ENCODE measurements at regions not wholly inside any gene's neighbourhood (a gene's known extent, or its start where the extent isn't known, plus 50 kb on each side); places are given as distances from the start of the nearest gene placed in this dataset.

DNA sequence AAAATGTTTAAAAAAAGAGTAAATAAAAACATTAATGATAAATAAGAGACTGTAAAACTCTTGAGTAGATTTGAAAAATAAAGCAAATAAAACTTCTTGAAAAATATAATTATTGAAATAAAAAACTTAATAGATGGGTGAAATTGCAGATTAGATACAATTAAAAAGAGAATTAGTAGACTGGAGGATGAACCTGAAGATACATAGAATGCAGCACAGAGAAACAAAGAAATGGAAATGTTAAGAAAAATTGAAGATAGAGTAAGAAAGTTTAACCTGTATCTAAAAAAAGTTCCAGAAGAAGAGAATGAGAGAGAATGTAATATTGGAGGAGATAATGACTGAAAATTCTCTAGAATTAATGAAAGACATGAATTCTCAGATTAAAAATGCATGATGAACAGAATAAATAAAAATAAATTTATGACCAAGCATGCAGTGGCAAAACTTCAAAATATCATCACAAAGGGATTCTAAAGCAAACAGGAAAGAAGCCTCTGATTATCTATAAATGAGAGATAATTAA lies 438.1 kb upstream of the CLINT1 start:
- TF ChIP-seq POLR2AphosphoS5 (IDR thresholded peaks at IDR 0.05; ENCODE audit: low read depth, low read length) (no peak), POLR2A (IDR thresholded peaks at IDR 0.05; ENCODE audit: low read depth, low read length) (no peak), TAF1 (IDR thresholded peaks at IDR 0.05; ENCODE audit: borderline replicate concordance, low read depth, low read length) (no peak)
- FAIRE-seq, result no peak
- no peak for DNase-seq (ENCODE audit: insufficient read length)

DNA sequence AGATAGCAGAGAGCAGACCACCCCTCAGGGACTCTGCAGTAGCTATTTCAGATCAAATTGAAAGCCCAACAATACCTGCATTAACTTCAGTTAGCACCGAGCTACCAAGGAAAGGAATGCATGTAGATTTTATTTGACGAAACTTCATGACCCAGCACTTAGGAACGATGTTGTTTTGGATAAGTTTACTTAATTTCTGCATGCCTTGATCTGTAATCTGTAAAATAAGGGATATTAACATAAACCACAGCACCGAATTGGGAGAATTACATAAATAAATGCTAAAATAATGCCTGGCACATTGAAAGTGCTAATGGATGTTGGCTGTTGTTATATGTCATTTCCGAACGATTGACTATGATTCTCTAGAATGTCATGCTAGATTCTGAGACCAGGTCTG lies 435.8 kb upstream of the CLINT1 start:
- FAIRE-seq (no peak), DNase-seq (ENCODE audit: insufficient read length) (no peak)
- TF ChIP-seq TAF1 (IDR thresholded peaks at IDR 0.05; ENCODE audit: borderline replicate concordance, low read depth, low read length), result no peak
- TF ChIP-seq POLR2AphosphoS5 (IDR thresholded peaks at IDR 0.05; ENCODE audit: low read depth, low read length), result no peak
- TF ChIP-seq POLR2A (IDR thresholded peaks at IDR 0.05; ENCODE audit: low read depth, low read length), result no peak

DNA sequence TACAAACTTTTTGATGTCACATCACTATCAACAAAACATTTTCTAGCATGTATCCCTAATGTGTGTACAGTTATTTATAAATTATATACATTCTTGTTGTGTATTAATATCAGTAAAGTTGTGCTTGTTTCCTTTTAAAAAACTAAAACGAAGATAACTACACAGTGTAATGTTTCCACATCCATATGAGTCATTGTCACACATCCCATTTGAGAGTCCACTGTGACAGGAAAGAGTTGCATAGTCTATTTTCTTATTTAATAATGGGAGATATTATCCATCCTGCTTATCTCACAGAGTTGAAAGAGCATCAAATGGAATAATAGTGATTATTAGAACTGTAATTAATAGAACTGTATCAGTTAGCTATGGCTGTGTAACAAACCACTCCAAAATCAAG lies 434.0 kb upstream of the CLINT1 start:
- FAIRE-seq (no peak), DNase-seq (ENCODE audit: insufficient read length) (no peak)
- TF ChIP-seq POLR2AphosphoS5 (IDR thresholded peaks at IDR 0.05; ENCODE audit: low read depth, low read length) (no peak), TAF1 (IDR thresholded peaks at IDR 0.05; ENCODE audit: borderline replicate concordance, low read depth, low read length) (no peak), POLR2A (IDR thresholded peaks at IDR 0.05; ENCODE audit: low read depth, low read length) (no peak)

DNA sequence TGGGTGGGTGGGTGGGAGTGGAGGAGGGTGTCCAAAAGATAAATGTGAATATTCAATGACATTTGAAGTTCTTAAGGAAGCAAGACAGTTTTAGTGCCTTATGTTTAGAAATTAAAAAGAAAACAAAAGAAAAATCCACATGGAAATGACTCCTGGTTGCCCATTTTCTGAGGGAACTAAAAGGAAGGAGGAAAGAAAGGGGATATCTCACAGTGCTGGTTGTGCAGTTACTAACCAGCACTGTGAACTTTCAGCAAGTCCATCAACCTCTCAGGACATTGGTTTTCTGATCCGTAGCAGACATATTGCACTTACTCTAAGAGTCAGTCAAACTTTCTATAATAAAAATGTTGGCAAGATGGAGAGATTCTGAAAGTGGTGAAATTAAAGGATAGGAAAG lies 431.0 kb upstream of the CLINT1 start:
- FAIRE-seq (no peak), DNase-seq (ENCODE audit: insufficient read length) (no peak)
- no peak for TF ChIP-seq TAF1 (IDR thresholded peaks at IDR 0.05; ENCODE audit: borderline replicate concordance, low read depth, low read length)
- TF ChIP-seq POLR2A (IDR thresholded peaks at IDR 0.05; ENCODE audit: low read depth, low read length), result no peak

DNA sequence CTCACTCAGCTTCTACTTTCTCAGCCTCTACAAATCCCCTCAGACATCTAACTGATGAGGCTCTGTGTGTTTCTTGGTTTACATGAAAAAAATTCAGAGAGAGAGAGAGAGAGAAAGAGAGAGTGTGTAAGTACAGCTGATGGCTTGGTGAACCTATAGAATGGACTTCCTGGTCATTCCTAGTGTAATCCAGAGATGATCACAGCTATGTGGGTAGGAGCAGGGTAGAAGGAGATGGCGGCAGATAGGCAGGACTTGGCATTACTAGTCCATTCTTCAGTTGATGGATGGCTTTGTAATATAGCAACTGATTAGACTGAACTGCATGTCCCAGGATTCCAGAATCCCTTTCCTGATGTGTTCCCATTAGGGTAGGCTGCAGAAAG lies 429.3 kb upstream of the CLINT1 start:
- TF ChIP-seq TAF1 (IDR thresholded peaks at IDR 0.05; ENCODE audit: borderline replicate concordance, low read depth, low read length) (no peak), POLR2AphosphoS5 (IDR thresholded peaks at IDR 0.05; ENCODE audit: low read depth, low read length) (no peak), POLR2A (IDR thresholded peaks at IDR 0.05; ENCODE audit: low read depth, low read length) (no peak)
- FAIRE-seq (no peak), DNase-seq (ENCODE audit: insufficient read length) (no peak)

DNA sequence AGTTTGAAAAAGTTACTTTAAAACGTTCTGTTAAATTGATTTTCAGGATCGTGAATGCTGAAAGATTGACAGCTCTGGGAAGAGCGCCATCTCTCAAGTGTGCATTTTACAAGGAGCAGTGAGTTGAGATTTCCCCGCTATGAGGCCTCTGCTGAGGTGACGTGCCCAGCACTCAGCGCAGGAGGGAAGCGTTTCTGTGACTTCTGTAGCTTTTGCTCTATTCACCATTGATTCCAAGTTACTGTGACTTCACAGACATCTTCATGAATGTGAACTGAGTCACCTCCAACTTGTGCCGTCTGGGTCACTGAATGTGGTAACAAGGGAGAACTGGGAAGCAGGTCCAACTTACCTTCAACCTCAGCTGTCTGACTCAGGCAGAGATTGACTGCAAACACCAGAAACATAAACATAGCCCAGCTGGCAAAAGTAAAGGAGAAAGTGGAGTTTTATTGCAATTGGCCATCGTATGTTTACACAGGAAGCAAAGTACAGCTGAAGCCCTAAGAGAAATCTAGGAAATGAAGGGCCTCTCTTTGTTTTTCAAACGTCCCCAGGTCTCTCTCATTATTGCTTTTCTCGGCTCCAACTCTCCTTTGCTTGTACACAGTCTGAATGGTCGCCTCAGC lies 428.8 kb upstream of the CLINT1 start:
- TF ChIP-seq TAF1 (IDR thresholded peaks at IDR 0.05; ENCODE audit: borderline replicate concordance, low read depth, low read length), result no peak
- FAIRE-seq (no peak), DNase-seq (ENCODE audit: insufficient read length) (no peak)

DNA sequence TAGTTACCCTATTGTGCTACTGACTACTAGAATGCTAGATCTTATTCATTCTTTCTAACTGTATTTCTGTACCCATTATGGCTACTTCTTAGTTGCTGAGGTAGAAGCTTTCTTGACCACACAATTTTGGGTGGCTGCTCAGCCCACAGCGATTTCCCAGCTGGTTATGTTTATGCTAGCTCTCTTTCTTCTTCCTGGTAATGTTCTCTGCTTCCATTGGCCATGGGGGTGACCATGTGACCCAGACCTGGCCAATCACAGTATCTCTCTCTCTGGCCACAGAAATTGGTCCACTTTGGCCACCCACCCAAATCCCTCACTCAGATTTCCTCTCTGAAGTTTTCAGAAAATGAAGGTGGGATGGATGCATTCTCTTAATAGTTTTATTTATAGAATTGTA lies 427.9 kb upstream of the CLINT1 start:
- FAIRE-seq, result no peak
- DNase-seq (ENCODE audit: insufficient read length), result no peak
- TF ChIP-seq POLR2A (IDR thresholded peaks at IDR 0.05; ENCODE audit: low read depth, low read length) (no peak), POLR2AphosphoS5 (IDR thresholded peaks at IDR 0.05; ENCODE audit: low read depth, low read length) (no peak), TAF1 (IDR thresholded peaks at IDR 0.05; ENCODE audit: borderline replicate concordance, low read depth, low read length) (no peak)

DNA sequence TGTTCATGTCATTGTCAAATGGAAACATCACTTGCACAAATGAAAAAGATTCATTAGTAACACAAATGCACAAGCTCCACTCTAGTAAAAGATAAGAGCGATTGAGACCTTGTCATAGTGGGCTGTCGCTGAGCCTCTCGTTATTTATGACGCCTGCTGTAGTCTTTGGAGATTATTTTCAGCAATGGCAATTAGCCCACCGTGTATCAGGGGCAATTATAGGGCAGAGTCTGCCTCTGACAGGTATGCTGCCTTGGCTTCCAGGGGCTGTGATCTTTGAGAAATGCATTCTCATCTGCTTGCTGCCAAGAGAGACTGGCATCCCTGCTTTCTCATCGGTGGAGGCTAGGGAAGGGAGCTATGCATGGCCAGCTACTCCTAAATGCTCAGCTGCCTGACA lies 426.8 kb upstream of the CLINT1 start:
- no peak for DNase-seq (ENCODE audit: insufficient read length)
- no peak for FAIRE-seq
- no peak for TF ChIP-seq POLR2AphosphoS5 (IDR thresholded peaks at IDR 0.05; ENCODE audit: low read depth, low read length)
- TF ChIP-seq POLR2A (IDR thresholded peaks at IDR 0.05; ENCODE audit: low read depth, low read length), result no peak
- no peak for TF ChIP-seq TAF1 (IDR thresholded peaks at IDR 0.05; ENCODE audit: borderline replicate concordance, low read depth, low read length)

DNA sequence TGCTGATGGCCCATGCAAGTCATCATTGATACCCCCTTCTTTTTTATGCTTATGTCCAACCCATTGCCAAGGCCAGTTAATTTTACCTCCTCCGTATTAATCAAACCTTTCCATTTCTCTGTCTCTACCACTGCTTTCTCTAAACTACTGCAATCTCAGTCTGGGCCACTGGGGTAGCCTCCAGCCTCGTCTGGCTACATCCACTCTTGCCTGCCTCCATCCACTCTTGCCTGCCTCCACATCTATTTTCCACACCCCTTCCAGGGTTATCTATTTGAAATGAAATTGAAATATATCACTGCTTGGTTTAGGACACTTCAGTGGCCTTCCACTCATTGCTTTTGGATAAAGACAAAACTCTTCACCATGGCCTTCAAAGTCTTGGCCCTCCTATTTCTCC lies 425.3 kb upstream of the CLINT1 start:
- no peak for FAIRE-seq
- no peak for TF ChIP-seq TAF1 (IDR thresholded peaks at IDR 0.05; ENCODE audit: borderline replicate concordance, low read depth, low read length)
- no peak for TF ChIP-seq POLR2A (IDR thresholded peaks at IDR 0.05; ENCODE audit: low read depth, low read length)
- TF ChIP-seq POLR2AphosphoS5 (IDR thresholded peaks at IDR 0.05; ENCODE audit: low read depth, low read length), result no peak
- DNase-seq (ENCODE audit: insufficient read length), result no peak

DNA sequence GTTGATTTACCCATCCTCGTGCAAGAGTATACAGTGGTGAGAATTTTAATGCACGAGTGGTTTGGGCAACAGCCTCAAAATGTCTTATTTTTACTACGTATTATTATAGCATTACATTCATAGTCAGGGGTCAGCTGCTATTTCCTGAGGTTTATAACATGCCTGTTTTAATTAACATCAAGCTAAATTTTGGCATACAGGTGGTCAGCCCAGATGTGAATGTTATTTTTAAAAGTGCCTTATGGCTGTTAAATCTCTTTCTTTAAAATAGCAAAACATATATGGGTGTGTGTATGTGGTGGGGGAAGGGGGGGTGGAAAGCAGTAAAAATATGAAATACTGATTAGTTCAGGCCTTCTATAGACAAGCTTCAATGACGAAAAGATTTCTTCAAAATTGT lies 424.5 kb upstream of the CLINT1 start:
- DNase-seq (ENCODE audit: insufficient read length) (no peak), FAIRE-seq (no peak)
- TF ChIP-seq POLR2AphosphoS5 (IDR thresholded peaks at IDR 0.05; ENCODE audit: low read depth, low read length) (no peak), POLR2A (IDR thresholded peaks at IDR 0.05; ENCODE audit: low read depth, low read length) (no peak), TAF1 (IDR thresholded peaks at IDR 0.05; ENCODE audit: borderline replicate concordance, low read depth, low read length) (no peak)

DNA sequence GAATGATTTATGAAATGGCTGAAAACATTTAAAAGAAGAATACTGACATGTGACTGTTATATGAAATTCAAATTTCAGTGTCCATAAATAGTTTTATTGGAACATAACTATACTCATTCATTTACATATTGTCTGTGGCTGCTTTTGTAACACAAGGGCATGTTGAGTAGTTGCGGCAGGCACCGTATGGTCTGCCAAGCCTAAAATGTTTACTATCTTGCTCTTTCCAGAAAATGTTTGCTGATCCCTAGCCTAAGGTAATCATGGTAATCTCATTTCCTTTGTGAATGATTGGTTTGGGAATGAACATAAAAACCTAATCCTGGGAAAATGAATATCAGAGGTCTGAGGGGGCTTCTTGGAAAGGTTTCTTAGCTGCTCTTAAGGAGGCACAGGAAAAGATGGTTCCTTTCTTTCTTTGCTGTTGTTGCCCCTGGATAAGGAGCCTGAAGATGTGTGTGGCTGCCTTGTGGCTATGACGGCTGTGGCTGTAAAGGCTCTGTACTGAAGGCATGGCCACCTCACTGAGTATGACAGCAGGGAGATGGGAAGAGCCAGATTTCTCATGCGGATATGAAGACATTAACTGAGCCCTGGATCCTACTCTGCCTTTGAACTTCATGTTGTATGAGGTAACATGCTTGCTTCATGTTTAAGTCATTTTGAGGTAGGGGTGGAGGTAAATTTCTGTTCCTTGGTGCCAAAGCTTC lies 419.4 kb upstream of the CLINT1 start:
- FAIRE-seq (no peak), DNase-seq (ENCODE audit: insufficient read length) (no peak)
- no peak for TF ChIP-seq TAF1 (IDR thresholded peaks at IDR 0.05; ENCODE audit: borderline replicate concordance, low read depth, low read length)
- no peak for TF ChIP-seq POLR2A (IDR thresholded peaks at IDR 0.05; ENCODE audit: low read depth, low read length)
- TF ChIP-seq POLR2AphosphoS5 (IDR thresholded peaks at IDR 0.05; ENCODE audit: low read depth, low read length), result no peak

DNA sequence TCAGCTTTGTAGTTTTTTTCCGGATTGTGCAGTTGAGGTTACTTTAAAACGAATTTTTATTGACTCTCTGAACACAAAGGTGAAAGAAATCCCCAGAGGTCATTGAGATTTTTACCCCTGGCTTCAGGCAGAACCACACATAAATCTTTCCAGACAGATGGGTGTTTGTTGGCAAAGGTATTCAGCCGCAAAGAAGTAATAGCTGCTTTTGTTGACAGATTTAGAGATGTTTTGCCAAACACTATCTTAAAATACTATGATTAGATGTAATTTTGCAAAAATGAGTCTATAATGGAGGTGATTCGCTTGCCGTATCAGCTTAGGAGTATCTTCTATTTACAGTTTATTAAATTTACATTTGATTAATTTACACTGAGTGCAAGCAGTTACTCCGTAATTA lies 418.3 kb upstream of the CLINT1 start:
- no peak for FAIRE-seq
- no peak for TF ChIP-seq POLR2A (IDR thresholded peaks at IDR 0.05; ENCODE audit: low read depth, low read length)
- no peak for TF ChIP-seq POLR2AphosphoS5 (IDR thresholded peaks at IDR 0.05; ENCODE audit: low read depth, low read length)
- TF ChIP-seq TAF1 (IDR thresholded peaks at IDR 0.05; ENCODE audit: borderline replicate concordance, low read depth, low read length), result no peak
- DNase-seq (ENCODE audit: insufficient read length), result no peak

All from GM12892 (cell line).